Urinary bladder (tissue), 3 donors: ENCODE measurements at regions not wholly inside any gene's neighbourhood (a gene's known extent, or its start where the extent isn't known, plus 50 kb on each side); places are given as distances from the start of the nearest gene placed in this dataset.

Experiments used
- DNase-seq: peaks from one replicate; pipeline ENCODE4 v3.0.0-alpha.2; 2015; ENCODE audit errors: extremely low spot score
- H3K27ac ChIP-seq: one replicate; pipeline ENCODE4 v1.5.1; 2013; ENCODE audit warnings: low read depth, mild to moderate bottlenecking, moderate library complexity
- H3K36me3 ChIP-seq: one replicate; pipeline ENCODE4 v1.6.1; 2013; ENCODE audit warnings: mild to moderate bottlenecking, moderate library complexity; ENCODE audit not compliant: insufficient read depth
- H3K4me1 ChIP-seq: one replicate; pipeline ENCODE4 v1.6.1; 2013; ENCODE audit warnings: mild to moderate bottlenecking, moderate library complexity; ENCODE audit not compliant: insufficient read depth
- H3K4me3 ChIP-seq: one replicate; pipeline ENCODE4 v1.5.1; 2013; ENCODE audit warnings: low read depth, low read length
- WGBS: extraction: QIAGEN DNeasy Blood & Tissue Kit; methylation state at CpG from one replicate; pipeline ENCODE4 v1.1.7; 2013; 5-methylcytosine and 5-hydroxymethylcytosine counted together
- donor health status: healthy with polysubstance abuse.
- donor health status: healthy.

GRCh38 chr16:73161977-73162376 lies 114.0 kb upstream of the ZFHX3 start:
- no peak for DNase-seq
- Histone ChIP-seq H3K36me3 (no peaks in the 10 kb centered on the region), H3K4me1 (peaks cover 2% of the 10 kb centered on the region), H3K4me3 (no peak overlapping the region), H3K27ac (no peak overlapping the region)
- WGBS, result 93% methylated on average over 4 of the region's 4 CpGs

GRCh38 chr16:73159296-73159695 lies 111.4 kb upstream of the ZFHX3 start:
- DNase-seq, result no peak
- H3K27ac ChIP-seq, result no peak overlapping the region
- no peaks in the 10 kb centered on the region for H3K4me1 ChIP-seq
- H3K4me3 ChIP-seq, result no peak overlapping the region
- no peaks in the 10 kb centered on the region for H3K36me3 ChIP-seq
- 94% methylated on average over 5 of the region's 5 CpGs for WGBS

GRCh38 chr16:73157861-73158260 lies 109.9 kb upstream of the ZFHX3 start:
- DNase-seq, result no peak
- 59% methylated on average over 3 of the region's 3 CpGs for WGBS
- no peak overlapping the region for H3K4me3 ChIP-seq
- H3K4me1 ChIP-seq, result no peaks in the 10 kb centered on the region
- no peaks in the 10 kb centered on the region for H3K36me3 ChIP-seq
- H3K27ac ChIP-seq, result no peak overlapping the region

GRCh38 chr16:73154063-73154870 lies 106.3 kb upstream of the ZFHX3 start:
- H3K36me3 ChIP-seq, result no peaks in the 10 kb centered on the region
- DNase-seq, result no peak
- H3K4me3 ChIP-seq, result no peak overlapping the region
- no peak overlapping the region for H3K27ac ChIP-seq
- WGBS, result 85% methylated on average over 10 of the region's 10 CpGs
- no peaks in the 10 kb centered on the region for H3K4me1 ChIP-seq

- Histone ChIP-seq H3K4me1 (no peaks in the 10 kb centered on the region), H3K27ac (no peak overlapping the region), H3K4me3 (no peak overlapping the region), H3K36me3 (no peaks in the 10 kb centered on the region)
- WGBS, result 32% methylated on average over 7 of the region's 7 CpGs
- DNase-seq, result no peak
These were observed 104.6 kb upstream of the ZFHX3 start for GRCh38 chr16:73152386-73153125.

- H3K36me3 ChIP-seq, result no peaks in the 10 kb centered on the region
- H3K27ac ChIP-seq, result no peak overlapping the region
- no peaks in the 10 kb centered on the region for H3K4me1 ChIP-seq
- no peak overlapping the region for H3K4me3 ChIP-seq
- DNase-seq, result no peak
- WGBS, result 60% methylated on average over 6 of the region's 6 CpGs
These were observed 104.0 kb upstream of the ZFHX3 start for GRCh38 chr16:73151941-73152340.

- no peak overlapping the region for H3K27ac ChIP-seq
- no peak for DNase-seq
- H3K4me3 ChIP-seq, result no peak overlapping the region
- 67% methylated on average over 5 of the region's 5 CpGs for WGBS
- H3K4me1 ChIP-seq, result no peaks in the 10 kb centered on the region
- H3K36me3 ChIP-seq, result no peaks in the 10 kb centered on the region
These were observed 103.3 kb upstream of the ZFHX3 start for GRCh38 chr16:73151225-73151624.

- no peak for DNase-seq
- no peaks in the 10 kb centered on the region for H3K36me3 ChIP-seq
- H3K4me1 ChIP-seq, result no peaks in the 10 kb centered on the region
- WGBS, result 83% methylated on average over 4 of the region's 4 CpGs
- no peak overlapping the region for H3K4me3 ChIP-seq
- H3K27ac ChIP-seq, result no peak overlapping the region
These were observed 102.9 kb upstream of the ZFHX3 start for GRCh38 chr16:73150786-73151185.

- Histone ChIP-seq H3K27ac (no peak overlapping the region), H3K4me1 (no peaks in the 10 kb centered on the region), H3K4me3 (no peak overlapping the region), H3K36me3 (no peaks in the 10 kb centered on the region)
- WGBS, result 77% methylated on average over 7 of the region's 7 CpGs
- DNase-seq, result no peak
These were observed 101.4 kb upstream of the ZFHX3 start for GRCh38 chr16:73149334-73149733.

- H3K27ac ChIP-seq, result no peak overlapping the region
- H3K4me3 ChIP-seq, result no peak overlapping the region
- no peaks in the 10 kb centered on the region for H3K4me1 ChIP-seq
- no peak for DNase-seq
- no peaks in the 10 kb centered on the region for H3K36me3 ChIP-seq
- WGBS, result 69% methylated on average over 3 of the region's 3 CpGs
These were observed 100.0 kb upstream of the ZFHX3 start for GRCh38 chr16:73147958-73148357.

GRCh38 chr16:73145166-73145880 lies 97.4 kb upstream of the ZFHX3 start:
- 95% methylated on average over 10 of the region's 10 CpGs for whole genome bisulfite sequencing
- no peak overlapping the region for H3K27ac ChIP-seq
- H3K36me3 ChIP-seq, result no peaks in the 10 kb centered on the region
- H3K4me1 ChIP-seq, result no peaks in the 10 kb centered on the region
- no peak overlapping the region for H3K4me3 ChIP-seq
- DNase-seq, result no peak

GRCh38 chr16:73143576-73144422 lies 95.9 kb upstream of the ZFHX3 start:
- Histone ChIP-seq H3K4me3 (peak overlapping the region; percentile 36), H3K27ac (no peak overlapping the region), H3K4me1 (no peaks in the 10 kb centered on the region), H3K36me3 (no peaks in the 10 kb centered on the region)
- 38% methylated on average over 14 of the region's 14 CpGs for WGBS
- no peak for DNase-seq

GRCh38 chr16:73143002-73143401 lies 95.1 kb upstream of the ZFHX3 start:
- DNase-seq, result no peak
- WGBS, result 83% methylated on average over 6 of the region's 6 CpGs
- no peaks in the 10 kb centered on the region for H3K4me1 ChIP-seq
- H3K36me3 ChIP-seq, result no peaks in the 10 kb centered on the region
- H3K4me3 ChIP-seq, result no peak overlapping the region
- no peak overlapping the region for H3K27ac ChIP-seq
